GM12878 (cell line): ENCODE measurements at regions not wholly inside any gene's neighbourhood (a gene's known extent, or its start where the extent isn't known, plus 50 kb on each side); places are given as distances from the start of the nearest gene placed in this dataset.

ENCODE experiments used
- GATAD2B ChIP-seq: fragments of 450-650 bp; conservative IDR thresholded peaks from 2 replicates; pipeline ENCODE4 v1.6.1; 2017; ENCODE audit warnings: low read depth, mild to moderate bottlenecking, moderate library complexity
- MTA2 ChIP-seq: fragments of 450-650 bp; IDR thresholded peaks from 2 replicates; pipeline ENCODE4 v1.6.1; 2016; ENCODE audit warnings: low read depth, mild to moderate bottlenecking, moderate library complexity
- TF ChIP-seq, protein P1 (sequence below), 3 experiments: IDR thresholded peaks in 2 of 3; conservative IDR thresholded peaks in 1 of 3; 2 replicates each; pipeline ENCODE4 v1.5.1; 2011; ENCODE audit warnings: low read depth in 3 of 3, low read length in 3 of 3, mild to moderate bottlenecking in 3 of 3, control low read depth in 2 of 3, moderate library complexity in 2 of 3, inconsistent platforms in 1 of 3, mixed read lengths in 1 of 3; ENCODE audit not compliant: control insufficient read depth in 2 of 3, insufficient read depth in 1 of 3; ENCODE audit errors: extremely low read depth in 1 of 3

DNA sequence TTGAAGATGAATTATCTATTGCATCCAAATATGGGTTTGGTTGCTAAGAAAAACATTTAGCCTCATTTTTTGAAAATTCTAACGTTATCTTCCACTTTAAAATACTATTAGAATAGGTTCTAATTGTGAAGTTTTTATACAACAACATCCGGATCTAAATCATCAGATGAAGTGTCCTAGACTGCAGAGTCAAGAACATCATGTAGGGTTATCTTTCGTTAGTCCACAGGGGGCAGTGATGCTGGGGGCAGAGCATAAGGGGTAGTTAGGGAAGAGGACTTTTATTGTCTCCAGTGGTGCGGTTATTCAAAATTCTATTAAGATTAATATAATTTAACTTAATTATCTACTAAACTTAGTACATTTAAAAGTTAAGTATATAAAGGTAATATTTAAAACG is 990.6 kb upstream of the PHF14 start:
- TF ChIP-seq, protein P1, sequence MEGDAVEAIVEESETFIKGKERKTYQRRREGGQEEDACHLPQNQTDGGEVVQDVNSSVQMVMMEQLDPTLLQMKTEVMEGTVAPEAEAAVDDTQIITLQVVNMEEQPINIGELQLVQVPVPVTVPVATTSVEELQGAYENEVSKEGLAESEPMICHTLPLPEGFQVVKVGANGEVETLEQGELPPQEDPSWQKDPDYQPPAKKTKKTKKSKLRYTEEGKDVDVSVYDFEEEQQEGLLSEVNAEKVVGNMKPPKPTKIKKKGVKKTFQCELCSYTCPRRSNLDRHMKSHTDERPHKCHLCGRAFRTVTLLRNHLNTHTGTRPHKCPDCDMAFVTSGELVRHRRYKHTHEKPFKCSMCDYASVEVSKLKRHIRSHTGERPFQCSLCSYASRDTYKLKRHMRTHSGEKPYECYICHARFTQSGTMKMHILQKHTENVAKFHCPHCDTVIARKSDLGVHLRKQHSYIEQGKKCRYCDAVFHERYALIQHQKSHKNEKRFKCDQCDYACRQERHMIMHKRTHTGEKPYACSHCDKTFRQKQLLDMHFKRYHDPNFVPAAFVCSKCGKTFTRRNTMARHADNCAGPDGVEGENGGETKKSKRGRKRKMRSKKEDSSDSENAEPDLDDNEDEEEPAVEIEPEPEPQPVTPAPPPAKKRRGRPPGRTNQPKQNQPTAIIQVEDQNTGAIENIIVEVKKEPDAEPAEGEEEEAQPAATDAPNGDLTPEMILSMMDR (IDR thresholded peaks at IDR 0.05 in 2 of 3, conservative IDR thresholded peaks at IDR 0.05 in 1 of 3; ENCODE audit: control insufficient read depth in 2 of 3, extremely low read depth in 1 of 3, insufficient read depth in 1 of 3, low read depth in 3 of 3, low read length in 3 of 3) = no peak
- TF ChIP-seq MTA2 (no peak), GATAD2B (no peak)
